SIG-M5 treated with dmso at 0.1 percent for 504 hours (cell line): ENCODE measurements at regions not wholly inside any gene's neighbourhood (a gene's known extent, or its start where the extent isn't known, plus 50 kb on each side); places are given as distances from the start of the nearest gene placed in this dataset.

ENCODE experiments used
- DNase-seq: peaks from one replicate; lab custom pipeline; 2025; ENCODE audit not compliant: unreplicated experiment; lab: John Stamatoyannopoulos, UW

GRCh38 chr3:159123877-159124276, 322.0 kb downstream of the MFSD1 start:
- DNase-seq, result no peak

GRCh38 chr3:159126261-159127020, 324.6 kb downstream of the MFSD1 start:
- no peak for DNase-seq

DNA sequence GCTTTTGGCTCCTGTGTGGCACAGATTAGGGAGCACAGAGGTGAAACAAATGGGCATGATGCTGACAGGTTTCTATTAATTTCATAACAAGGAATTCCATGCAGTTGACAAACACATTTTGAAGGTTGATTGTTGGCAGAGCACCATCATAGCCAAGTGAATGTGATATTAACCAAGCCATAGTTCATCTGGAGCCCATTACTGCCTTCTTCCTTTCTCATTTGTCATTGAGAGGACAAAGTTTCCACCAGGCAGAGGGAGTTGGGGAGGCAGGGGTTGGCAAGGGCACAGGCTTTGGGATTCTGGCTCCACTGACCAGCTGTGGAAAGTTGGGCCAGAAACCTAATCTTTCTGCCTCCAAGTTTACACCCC, 325.2 kb downstream of the MFSD1 start:
- no peak for DNase-seq

- DNase-seq, result peak; percentile 89
Observed at GRCh38 chr3:159128628-159129027, 326.8 kb downstream of the MFSD1 start.

DNA sequence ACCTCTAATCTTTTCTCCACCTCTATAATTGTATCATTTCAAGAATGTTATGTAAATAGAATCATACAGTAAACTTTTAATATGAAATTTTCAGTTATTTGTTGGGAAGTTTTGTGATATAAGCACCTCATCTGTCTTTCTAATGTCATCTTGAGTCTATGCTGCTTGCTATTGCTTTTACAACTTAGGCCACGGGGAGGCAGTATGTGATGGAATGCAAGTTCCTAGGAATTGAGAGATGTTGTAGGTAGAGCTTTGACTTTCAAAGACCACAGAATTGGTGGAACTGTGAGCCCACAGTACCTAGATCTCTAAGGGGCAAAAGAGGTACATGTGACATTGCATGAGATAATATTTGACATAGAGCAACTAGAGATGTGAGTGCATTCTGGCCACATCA, 328.3 kb downstream of the MFSD1 start:
- DNase-seq, result peak; percentile 7

DNA sequence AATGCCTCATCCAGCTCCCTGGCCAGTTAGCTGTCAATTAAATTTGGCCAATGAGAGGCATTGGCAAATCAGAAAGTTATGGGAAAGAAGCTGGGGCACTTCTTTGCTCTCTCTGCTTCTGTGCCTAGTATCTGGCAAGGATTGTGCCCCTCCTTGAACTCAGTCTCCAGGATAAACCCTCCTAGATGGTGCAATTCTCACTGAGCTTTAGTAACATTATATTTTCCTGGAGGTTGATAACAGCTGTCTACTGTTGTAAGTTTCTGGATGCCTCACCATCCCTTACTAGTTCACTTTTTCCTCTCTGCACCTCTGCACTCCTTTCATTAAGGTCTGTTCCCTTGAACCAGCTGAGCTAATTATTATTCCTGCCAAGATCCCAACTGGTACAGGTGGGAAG, 329.5 kb downstream of the MFSD1 start:
- no peak for DNase-seq

DNA sequence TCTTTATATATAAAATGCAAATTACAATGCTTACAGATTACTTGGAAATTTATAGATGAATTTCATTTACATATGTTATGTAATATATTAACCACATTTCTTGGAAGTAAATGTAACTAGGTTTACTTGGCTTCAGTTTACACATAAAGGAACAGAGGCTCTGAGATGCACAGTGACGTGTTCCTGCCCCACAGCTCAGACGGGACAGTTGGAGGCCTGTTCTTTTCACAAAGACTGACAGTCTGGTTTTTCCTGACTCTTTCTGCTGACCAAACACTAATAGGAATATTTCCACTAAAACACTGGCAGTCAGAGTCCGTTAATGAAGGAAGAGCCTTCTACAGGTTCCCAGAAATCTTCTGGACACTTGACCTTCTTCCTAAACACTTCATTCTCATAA, 336.1 kb downstream of the MFSD1 start:
- DNase-seq, result no peak

DNA sequence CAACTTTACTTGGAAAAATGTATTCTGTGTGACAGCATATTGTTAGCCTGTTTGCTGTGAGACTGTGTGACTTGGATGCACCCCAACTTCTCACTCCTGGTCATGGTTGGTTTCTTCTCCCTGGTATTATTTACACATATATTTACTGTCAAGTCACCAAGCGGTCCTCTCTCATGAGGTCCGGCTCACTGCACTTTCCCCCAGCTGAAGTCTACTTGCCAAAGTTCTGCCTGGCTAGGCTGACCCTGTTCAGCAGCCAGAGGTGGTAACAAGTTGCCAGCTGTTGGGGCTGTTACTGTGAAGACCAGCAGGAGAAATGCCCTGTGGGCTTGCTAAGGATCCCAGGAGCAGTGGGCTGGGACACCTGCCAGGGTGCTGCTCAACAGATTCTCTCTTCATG, 337.5 kb downstream of the MFSD1 start:
- no peak for DNase-seq

DNA sequence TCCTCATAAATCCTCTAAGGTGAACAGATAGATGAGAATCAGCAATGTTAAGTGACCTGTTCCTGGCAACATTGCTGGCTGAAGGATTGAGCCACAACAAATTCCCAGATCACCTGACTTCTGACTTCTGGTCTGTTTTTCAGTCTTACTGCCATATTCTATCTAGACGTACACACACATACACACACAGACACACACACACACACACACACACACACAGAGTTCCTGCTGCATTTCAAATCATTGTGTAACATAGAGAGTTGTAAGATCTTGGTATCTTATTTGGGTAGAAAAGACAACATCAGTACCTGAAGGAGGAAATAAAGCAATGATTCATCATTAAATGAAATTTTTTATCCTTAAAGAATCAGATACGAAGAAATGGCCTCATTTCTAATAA, 342.6 kb downstream of the MFSD1 start:
- DNase-seq, result no peak

- DNase-seq, result no peak
Observed at GRCh38 chr3:159144891-159145290, 343.0 kb downstream of the MFSD1 start.

DNA sequence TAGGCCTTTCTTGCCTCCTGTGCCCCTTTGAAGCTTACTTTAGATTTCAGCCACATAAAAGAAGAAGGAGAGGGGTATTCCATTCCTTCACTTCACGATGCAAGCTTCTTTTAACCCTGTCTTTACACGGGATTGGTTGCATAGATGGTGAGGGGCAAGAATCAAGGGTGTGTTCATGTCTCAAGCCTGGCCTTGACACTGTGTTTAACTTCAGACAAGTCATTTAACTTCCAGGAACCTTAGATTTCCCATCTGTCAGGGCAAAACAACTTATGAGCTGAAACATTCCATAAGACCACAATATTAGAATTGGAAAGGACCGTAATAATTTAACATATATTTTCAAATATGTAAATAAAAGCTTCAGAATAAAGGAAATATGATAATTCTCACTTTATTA, 344.5 kb downstream of the MFSD1 start:
- no peak for DNase-seq

GRCh38 chr3:159146856-159147435, 345.1 kb downstream of the MFSD1 start:
- DNase-seq, result no peak

DNA sequence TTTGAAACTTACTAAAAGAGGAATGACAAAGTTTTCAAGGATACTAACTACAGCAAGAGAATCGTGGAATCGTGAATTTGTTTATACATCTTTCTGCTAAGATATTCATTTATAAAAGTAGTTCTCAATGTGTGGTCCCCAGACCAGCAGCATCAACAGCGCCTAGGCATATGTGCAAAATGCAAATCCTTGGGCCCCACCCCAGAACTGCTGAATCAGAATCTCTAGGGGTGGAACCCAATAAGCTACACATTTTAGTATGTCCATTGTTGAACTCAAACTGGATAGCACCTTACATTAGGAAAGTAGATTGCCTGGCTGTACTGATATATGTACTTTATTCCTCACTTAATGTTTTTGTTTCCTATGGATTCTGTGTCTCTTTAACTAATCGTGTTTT, 346.0 kb downstream of the MFSD1 start:
- no peak for DNase-seq

DNA sequence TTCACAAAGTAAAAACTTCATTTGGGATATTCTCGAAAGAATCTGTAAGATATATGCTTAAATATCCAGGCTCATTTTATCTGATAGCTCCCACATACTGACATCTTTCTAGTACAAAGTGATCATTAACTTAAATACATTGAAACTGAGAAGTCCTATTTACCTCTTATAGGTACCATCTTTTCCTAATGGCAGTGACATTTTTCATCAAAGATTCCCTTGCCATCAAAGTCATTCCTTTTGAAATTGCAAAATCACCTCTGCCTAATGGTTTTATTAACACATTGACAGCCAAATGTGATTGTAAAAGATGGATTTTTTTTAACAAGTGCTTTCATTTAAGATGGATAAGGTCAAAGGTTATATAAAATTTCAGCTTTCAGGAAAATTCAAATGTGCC, 346.6 kb downstream of the MFSD1 start:
- DNase-seq, result no peak

DNA sequence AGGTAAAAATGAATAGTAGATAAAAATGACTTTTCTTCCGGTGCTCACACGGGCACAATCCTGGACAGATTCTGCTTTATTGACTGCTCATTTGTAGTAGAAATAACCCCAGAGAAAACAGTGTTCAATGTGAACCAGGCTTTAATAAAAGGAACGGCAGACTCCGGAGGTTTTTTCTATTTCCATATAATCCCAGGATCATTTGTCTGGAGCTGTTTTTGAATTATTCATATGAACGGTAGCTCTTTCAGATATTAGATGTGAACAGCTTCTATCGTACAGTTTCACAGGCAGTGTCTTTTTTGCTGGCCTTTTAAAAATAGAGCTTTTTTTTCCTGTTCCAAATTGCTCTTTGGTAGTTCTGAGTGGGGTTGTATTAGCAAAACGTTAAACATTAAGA, 347.3 kb downstream of the MFSD1 start:
- DNase-seq, result no peak

- DNase-seq, result no peak
Observed at GRCh38 chr3:159149633-159150032, 347.8 kb downstream of the MFSD1 start.

DNA sequence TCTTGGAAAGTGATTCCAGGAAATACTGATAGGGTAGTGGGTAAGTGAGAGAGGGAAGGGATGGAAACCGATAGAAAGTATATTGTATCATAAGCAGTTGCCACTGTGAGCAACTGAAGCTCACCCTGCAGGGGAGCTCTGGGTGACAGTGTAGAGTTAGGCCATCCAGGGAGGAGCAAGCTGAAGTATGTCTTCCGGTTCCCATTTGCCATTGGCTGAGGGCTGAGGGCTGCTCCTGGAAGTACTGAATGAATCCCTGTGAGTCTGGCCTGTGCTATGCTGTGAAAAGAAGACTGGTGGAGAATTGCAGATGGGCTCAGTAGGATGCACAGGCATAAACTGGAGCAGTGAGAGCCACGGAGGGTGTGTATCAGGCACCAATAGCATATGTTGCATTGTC, 348.3 kb downstream of the MFSD1 start:
- no peak for DNase-seq

GRCh38 chr3:159151130-159151529, 349.3 kb downstream of the MFSD1 start:
- no peak for DNase-seq

DNA sequence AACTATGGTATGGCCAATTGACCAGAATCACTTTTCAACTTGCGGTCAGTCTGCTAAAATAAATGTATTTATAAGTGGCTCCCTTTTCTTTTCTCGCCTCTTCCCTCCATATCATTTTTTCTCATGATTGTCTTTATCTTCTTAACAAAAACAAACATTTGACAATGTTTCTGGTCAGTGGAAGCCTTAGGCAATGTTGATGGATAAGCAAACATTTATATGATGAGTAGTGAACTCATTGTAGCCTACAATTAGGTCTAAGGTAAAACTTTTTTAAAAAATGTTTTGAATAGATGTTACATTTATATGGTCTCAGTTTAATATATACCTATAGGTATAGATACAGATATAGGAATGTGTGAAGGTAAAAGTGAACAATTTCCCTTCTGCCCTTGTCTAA, 355.4 kb downstream of the MFSD1 start:
- DNase-seq, result no peak

DNA sequence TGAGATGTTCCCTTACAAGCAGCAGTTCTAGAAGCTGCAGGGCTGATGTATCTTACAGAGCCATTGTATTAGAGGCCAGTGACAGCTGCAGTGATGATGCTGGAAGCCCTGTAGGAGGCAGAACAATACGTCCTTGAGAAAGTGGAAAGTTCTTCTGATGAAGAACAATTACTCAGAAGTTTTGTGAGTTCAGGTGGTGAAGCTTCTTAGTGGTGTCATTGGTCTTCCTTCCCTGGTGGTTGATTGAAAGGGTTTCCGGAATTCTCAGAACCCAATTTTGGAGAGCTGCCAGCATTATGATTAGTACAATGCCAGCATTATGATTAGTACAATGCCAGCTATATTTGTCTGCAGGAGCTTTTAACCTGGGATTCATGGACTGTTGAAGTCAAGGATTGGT, 356.4 kb downstream of the MFSD1 start:
- DNase-seq, result no peak

DNA sequence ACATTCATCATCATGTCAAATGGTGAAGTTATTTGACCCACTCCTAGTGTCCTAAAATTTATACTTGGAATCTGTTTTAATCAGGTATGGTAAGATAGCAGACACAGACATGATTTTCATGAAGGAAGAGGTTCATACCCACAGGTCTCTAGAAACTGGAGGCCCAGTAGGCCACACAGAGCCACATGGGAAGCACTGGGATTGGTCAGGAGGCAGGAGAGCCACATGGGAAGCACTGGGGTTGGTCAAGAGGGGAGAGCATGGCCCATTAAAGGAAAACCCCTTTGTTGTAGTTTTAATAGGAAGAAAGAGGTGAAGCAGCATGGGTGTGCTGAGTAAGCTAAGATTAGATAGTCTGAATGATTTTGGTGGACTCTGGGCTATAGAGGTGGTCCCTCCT, 356.9 kb downstream of the MFSD1 start:
- DNase-seq, result no peak

DNA sequence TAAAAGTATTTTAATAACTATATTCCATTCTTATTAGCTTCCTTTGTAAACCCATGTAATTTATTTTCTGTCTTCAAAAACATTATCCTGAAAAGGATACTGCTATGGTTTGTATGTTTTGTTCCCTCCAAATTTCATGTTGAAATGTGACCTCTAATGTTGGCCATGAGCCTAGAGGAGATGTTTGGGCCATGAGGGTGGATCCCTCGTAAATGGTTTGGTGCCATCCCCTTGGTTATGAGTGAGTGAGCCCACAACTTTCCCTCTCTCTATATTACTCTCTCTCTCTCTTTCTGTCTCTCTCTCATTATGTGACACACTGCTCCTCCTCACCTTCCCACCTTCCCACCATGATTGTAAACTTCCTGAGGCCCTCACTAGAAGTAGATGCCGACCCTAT, 357.7 kb downstream of the MFSD1 start:
- no peak for DNase-seq

DNA sequence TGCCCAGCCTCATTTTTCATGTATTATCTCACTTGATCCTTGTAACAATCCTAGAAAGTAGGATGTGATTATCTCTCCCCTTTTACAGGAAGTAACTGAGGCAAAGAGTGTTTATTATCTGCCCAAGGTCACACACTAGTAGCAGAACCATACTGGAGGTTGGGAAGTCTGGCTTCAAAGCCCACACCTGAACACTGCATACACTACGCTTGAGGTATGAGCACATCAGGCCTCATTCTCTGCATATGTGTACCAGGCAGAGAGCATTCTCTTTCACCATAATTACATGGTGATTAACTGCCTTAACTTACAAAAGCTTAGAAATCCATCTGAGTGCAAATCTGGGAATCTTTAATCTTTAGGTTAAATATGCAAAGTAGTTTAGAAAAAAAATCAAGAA, 361.8 kb downstream of the MFSD1 start:
- no peak for DNase-seq
